Gastroesophageal sphincter (tissue), 4 donors: ENCODE measurements at regions not wholly inside any gene's neighbourhood (a gene's known extent, or its start where the extent isn't known, plus 50 kb on each side); places are given as distances from the start of the nearest gene placed in this dataset.

Experiments
- ATAC-seq: fragments of 150-250 bp; one replicate; pipeline ENCODE4 v1.9.1; 2016; ENCODE audit warnings: mild to moderate bottlenecking, moderate library complexity
- H3K27ac ChIP-seq, 4 donors: fragments of 200-600 bp; sonication (generic) in 3 of 4; 1 replicate in 3 of 4; 2 replicates in 1 of 4; pipeline ENCODE4 v1.5.1; 2016 to 2019
- H3K27me3 ChIP-seq: fragments of 200-600 bp; sonication (generic); one replicate; pipeline ENCODE4 v1.5.1; 2019
- H3K36me3 ChIP-seq, 2 donors: fragments of 200-600 bp; sonication (generic); one replicate each; pipeline ENCODE4 v1.5.1; 2019; ENCODE audit warnings: control low read depth in 1 of 2
- H3K4me1 ChIP-seq, 3 donors: fragments of 200-600 bp; sonication (generic); 1 replicate in 2 of 3; 2 replicates in 1 of 3; pipeline ENCODE4 v1.5.1; 2016 to 2019; ENCODE audit warnings: control low read depth in 2 of 3
- H3K4me3 ChIP-seq, 2 donors: fragments of 200-600 bp; sonication (generic); one replicate each; pipeline ENCODE4 v1.5.1; 2019; ENCODE audit warnings: mild to moderate bottlenecking in 1 of 2, moderate library complexity in 1 of 2
- H3K9me3 ChIP-seq, 3 donors: fragments of 200-600 bp; sonication (generic); one replicate each; pipeline ENCODE4 v1.5.1; 2017 to 2019; ENCODE audit warnings: control low read depth in 2 of 3
- EP300 ChIP-seq: sonication (generic); formaldehyde crosslinking; IDR thresholded peaks from one replicate; pipeline ENCODE4 v1.6.1; 2017; ENCODE audit warnings: antibody characterized with exemption, mild to moderate bottlenecking
- POLR2A ChIP-seq, 2 donors: fragments of 450-650 bp; IDR thresholded peaks; one replicate each; pipeline ENCODE4 v1.6.1; 2017; ENCODE audit warnings: antibody characterized with exemption in 2 of 2, mild to moderate bottlenecking in 2 of 2, moderate library complexity in 1 of 2
- POLR2AphosphoS5 ChIP-seq: sonication (generic); formaldehyde crosslinking; IDR thresholded peaks from one replicate; pipeline ENCODE4 v1.6.1; 2017; ENCODE audit warnings: antibody characterized with exemption
- WGBS, 2 donors: methylation state at CpG; one replicate each; pipeline ENCODE4 v1.1.5; 2018; ENCODE audit warnings: low coverage in 1 of 2; 5-methylcytosine and 5-hydroxymethylcytosine counted together
- TF ChIP-seq, protein P1 (sequence below), 4 experiments: fragments of 200-600 bp in 2 of 4; fragments of 450-650 bp in 2 of 4; sonication (generic) in 1 of 4; IDR thresholded peaks; one replicate each; pipeline ENCODE4 v1.5.1; 2017 to 2019; ENCODE audit warnings: antibody characterized with exemption in 4 of 4, mild to moderate bottlenecking in 2 of 4, moderate library complexity in 2 of 4

DNA sequence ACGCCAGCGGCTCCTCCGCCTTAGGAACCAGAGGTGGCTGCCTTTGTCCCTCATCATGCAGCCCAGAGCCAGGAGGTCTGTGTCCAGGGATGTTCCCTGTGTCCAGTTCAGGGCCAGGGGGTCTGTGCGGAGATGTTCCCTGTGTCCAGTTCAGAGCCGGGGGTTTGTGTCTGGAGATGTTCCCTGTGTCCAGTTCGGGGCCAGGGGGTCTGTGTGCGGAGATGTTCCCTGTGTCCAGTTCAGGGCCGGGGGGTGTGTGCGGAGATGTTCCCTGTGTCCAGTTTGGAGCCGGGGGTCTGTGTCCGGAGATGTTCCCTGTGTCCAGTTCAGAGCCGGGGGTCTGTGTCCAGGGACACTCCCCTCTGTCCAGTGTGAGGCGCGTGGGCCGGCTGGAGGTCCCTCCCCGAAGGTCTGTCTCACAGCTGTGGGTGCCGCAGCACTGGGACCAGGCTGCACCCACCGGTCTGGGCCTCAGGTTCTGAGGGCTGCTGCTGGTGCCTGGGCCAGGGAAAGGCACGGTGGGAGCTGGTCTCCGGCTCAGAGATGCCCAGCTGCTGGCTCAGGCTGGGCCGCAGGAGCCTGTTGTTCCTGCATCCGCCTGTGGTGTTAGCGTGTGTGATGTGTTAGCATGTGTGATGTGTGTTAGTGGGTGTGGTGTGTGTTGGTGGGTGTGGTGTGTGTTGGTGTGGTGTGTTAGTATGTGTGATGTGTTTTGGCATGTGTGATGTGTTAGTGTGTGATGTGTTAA, 67.9 kb upstream of the CFAP46 start:
- ATAC-seq = no peak
- Histone ChIP-seq H3K27me3 (peaks cover 22% of the 10 kb centered on the region), H3K4me1 (no peaks in the 10 kb centered on the region), H3K4me3 (no peak overlapping the region), H3K36me3 (no peaks in the 10 kb centered on the region), H3K27ac (no peak overlapping the region), H3K9me3 (no peaks in the 10 kb centered on the region)
- TF ChIP-seq POLR2A (IDR thresholded peaks at IDR 0.05) (no peak), POLR2AphosphoS5 (no peak), EP300 (no peak)
- TF ChIP-seq, protein P1, sequence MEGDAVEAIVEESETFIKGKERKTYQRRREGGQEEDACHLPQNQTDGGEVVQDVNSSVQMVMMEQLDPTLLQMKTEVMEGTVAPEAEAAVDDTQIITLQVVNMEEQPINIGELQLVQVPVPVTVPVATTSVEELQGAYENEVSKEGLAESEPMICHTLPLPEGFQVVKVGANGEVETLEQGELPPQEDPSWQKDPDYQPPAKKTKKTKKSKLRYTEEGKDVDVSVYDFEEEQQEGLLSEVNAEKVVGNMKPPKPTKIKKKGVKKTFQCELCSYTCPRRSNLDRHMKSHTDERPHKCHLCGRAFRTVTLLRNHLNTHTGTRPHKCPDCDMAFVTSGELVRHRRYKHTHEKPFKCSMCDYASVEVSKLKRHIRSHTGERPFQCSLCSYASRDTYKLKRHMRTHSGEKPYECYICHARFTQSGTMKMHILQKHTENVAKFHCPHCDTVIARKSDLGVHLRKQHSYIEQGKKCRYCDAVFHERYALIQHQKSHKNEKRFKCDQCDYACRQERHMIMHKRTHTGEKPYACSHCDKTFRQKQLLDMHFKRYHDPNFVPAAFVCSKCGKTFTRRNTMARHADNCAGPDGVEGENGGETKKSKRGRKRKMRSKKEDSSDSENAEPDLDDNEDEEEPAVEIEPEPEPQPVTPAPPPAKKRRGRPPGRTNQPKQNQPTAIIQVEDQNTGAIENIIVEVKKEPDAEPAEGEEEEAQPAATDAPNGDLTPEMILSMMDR (IDR thresholded peaks at IDR 0.05) = no peak
- WGBS, 2 donors = 71% methylated on average over 10 of the region's 23 CpGs; no CpG with 5 or more reads in 1 of the 2 donors

DNA sequence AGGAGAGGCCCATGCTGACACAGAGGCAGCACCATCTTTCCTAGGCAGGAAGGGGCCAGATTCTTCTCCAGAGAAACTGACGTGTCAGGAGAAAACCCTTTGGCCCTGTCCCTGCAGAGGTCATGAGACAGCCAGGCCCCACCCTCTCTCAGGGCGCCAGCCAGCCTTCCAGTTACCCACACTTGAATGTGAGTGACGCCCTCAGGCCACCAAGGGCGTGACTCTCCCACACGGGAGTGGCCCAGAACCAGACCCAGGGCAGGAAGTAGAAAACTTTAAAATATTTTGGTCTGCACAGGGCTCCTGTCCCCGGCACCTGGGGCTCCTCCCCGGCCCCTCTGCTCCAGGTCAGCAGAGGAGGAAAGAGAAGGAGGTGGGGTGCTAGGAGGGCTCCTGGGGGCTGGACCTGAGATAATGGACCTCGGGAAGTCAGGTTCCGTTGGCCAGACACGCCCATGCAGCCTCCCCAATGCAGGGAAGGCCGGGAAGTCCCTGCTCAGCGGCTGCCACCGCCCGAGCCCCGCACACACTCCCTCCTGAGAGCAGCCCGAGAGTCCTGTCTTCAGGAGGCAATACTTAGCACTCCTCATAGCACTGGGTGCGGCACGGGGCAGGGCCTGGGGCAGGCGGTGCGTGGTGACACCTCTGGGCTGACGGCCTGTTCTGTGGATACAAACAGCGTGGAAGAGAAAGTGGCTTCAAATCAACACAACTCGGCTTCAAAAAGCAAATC, 67.0 kb upstream of the CFAP46 start:
- no peaks in the 10 kb centered on the region for H3K4me1 ChIP-seq
- peak overlapping the region in 1 of 4 donors; percentile 46 for H3K27ac ChIP-seq
- peaks cover 13% of the 10 kb centered on the region for H3K27me3 ChIP-seq
- no peaks in the 10 kb centered on the region for H3K9me3 ChIP-seq
- TF ChIP-seq POLR2A (IDR thresholded peaks at IDR 0.05) (no peak), EP300 (no peak), POLR2AphosphoS5 (no peak)
- TF ChIP-seq, protein P1 (IDR thresholded peaks at IDR 0.05) = no peak
- H3K36me3 ChIP-seq = no peaks in the 10 kb centered on the region
- WGBS, 2 donors = no CpG with 5 or more reads among the region's 23 CpGs
- H3K4me3 ChIP-seq = peak overlapping the region in 1 of 2 donors; percentile 8
- peak; percentile 74 for ATAC-seq

DNA sequence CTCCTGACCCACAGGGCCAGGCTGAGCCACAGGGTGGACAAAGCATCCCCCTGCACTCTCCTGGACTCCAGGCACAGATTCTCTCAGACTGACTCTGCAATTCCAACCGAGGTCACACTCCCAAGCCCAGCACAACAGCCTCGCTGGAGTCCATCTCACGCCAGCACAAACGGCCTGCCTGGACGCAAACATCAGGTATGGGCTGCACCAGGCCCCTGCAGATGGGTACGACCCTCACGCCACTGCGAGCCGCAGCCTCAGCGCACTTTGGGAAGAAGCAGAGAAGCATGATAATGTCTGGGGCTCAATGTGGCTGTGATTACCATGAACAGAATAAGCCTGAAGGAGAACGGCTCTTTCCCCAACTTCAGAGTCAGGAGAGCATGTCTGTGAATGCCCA, 66.4 kb upstream of the CFAP46 start:
- TF ChIP-seq EP300 = no peak
- TF ChIP-seq POLR2A (IDR thresholded peaks at IDR 0.05) = no peak
- Histone ChIP-seq H3K27ac (no peak overlapping the region), H3K4me3 (no peak overlapping the region), H3K36me3 (no peaks in the 10 kb centered on the region), H3K4me1 (no peaks in the 10 kb centered on the region), H3K27me3 (peaks cover 7% of the 10 kb centered on the region), H3K9me3 (no peaks in the 10 kb centered on the region)
- no peak for ATAC-seq
- 89% methylated on average over 3 of the region's 11 CpGs; no CpG with 5 or more reads in 1 of the 2 donors for WGBS, 2 donors

DNA sequence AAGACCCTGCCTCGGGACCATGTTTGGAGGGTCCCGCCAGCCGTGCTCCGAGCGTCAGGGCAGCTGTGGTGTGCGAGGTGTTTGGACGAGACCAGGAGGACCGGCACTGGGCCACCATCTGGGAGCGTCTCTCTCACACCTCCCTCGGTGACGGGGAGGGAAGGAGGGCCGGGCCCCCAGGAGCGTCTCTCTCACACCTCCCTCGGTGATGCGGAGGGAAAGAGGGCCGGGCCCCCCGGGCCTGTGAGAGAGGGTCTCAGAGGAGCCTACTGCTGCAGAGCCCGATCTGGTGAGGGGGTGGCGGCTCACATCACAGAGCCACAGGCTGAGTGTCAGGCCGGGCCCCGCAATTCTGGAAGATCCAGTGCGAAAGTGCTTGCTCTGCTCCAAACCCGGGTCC, 65.8 kb upstream of the CFAP46 start:
- TF ChIP-seq POLR2AphosphoS5 (no peak), POLR2A (IDR thresholded peaks at IDR 0.05) (no peak)
- TF ChIP-seq, protein P1 (IDR thresholded peaks at IDR 0.05) = no peak
- Histone ChIP-seq H3K9me3 (no peaks in the 10 kb centered on the region), H3K4me1 (no peaks in the 10 kb centered on the region), H3K27ac (no peak overlapping the region), H3K4me3 (no peak overlapping the region), H3K36me3 (no peaks in the 10 kb centered on the region), H3K27me3 (peaks cover 4% of the 10 kb centered on the region)
- ATAC-seq = no peak
- WGBS, 2 donors = no CpG with 5 or more reads among the region's 23 CpGs

DNA sequence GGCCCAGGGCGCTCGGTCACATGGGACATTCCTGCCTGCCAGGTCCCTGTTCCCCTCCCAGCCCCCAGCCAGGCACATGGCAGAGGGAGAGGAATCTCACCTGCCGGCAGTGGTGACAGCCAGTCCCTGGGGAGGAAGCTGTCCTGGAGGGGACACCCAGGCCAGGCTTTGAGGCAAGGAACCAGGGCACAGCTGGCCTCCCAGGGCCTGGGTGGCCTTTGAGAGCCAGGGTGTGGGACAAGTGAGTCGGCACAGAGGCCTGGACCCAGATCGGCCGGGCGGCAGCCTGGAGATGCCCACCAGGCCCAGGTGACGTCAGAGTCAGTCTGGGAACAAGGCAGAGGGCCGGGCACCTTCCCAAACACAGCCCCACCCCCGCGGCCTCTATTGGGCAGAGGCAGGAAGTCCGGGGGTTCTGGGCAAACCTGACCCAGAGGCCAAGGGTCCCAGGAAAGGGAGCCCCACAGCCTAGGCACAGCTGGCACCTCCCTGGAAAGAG, 65.0 kb upstream of the CFAP46 start:
- no peak for TF ChIP-seq POLR2AphosphoS5
- TF ChIP-seq, protein P1 (IDR thresholded peaks at IDR 0.05) = no peak
- TF ChIP-seq EP300 = no peak
- no peak for TF ChIP-seq POLR2A (IDR thresholded peaks at IDR 0.05)
- Histone ChIP-seq H3K27ac (no peak overlapping the region), H3K27me3 (no peaks in the 10 kb centered on the region), H3K4me3 (no peak overlapping the region), H3K36me3 (no peaks in the 10 kb centered on the region), H3K4me1 (no peaks in the 10 kb centered on the region), H3K9me3 (no peaks in the 10 kb centered on the region)
- no CpG with 5 or more reads among the region's 12 CpGs for WGBS, 2 donors
- no peak for ATAC-seq
